Endothelial cell of umbilical vein (primary cell): ENCODE measurements at regions not wholly inside any gene's neighbourhood (a gene's known extent, or its start where the extent isn't known, plus 50 kb on each side); places are given as distances from the start of the nearest gene placed in this dataset.

Source experiments
- BruUV-seq: library from RNA; stranded (reverse); fragments of 400-500 nt; replicated peaks from 2 replicates; lab custom pipeline; 2021; lab: Mats Ljungman, UMichigan
- CTCF ChIA-PET: fragments of 300-600, 350-600 bp; sonication (Branson Sonifier 250); formaldehyde crosslinking; loops from one replicate; lab custom pipeline; 2021; ENCODE audit warnings: antibody characterized with exemption, inconsistent platforms; lab: Charles Lee
- POLR2A ChIA-PET: fragments of 300-600, 350-600 bp; sonication (Branson Sonifier 250); formaldehyde crosslinking; loops from one replicate; lab custom pipeline; 2021; ENCODE audit warnings: antibody characterized with exemption, inconsistent platforms; lab: Charles Lee
- DNase-seq: peaks from one replicate; pipeline ENCODE4 v3.0.0-alpha.2; 2011; ENCODE audit warnings: low read depth, low spot score
- FAIRE-seq: peaks from 2 replicates; lab custom pipeline; 2011; peaks lifted over from hg19 to GRCh38; lab: Jason Lieb, UNC
- H2AFZ ChIP-seq: 2 replicates; pipeline ENCODE4 v1.6.0; 2012; ENCODE audit warnings: low read depth, low read length, control low read depth, inconsistent platforms
- H3K27ac ChIP-seq: 2 replicates; pipeline ENCODE4 v1.5.1; 2011; ENCODE audit warnings: low read depth, mild to moderate bottlenecking, control low read depth, low read length, moderate library complexity; ENCODE audit not compliant: insufficient read depth
- H3K27me3 ChIP-seq, 2 experiments: 2 replicates each; pipeline versions ENCODE4 v1.6.0 to v1.6.1; 2011; ENCODE audit warnings: low read length in 2 of 2, mixed read lengths in 1 of 2; ENCODE audit not compliant: control insufficient read depth in 2 of 2, insufficient read depth in 2 of 2
- H3K36me3 ChIP-seq, 2 experiments: 2 replicates in 1 of 2; 3 replicates in 1 of 2; pipeline ENCODE4 v1.5.1; 2011; ENCODE audit warnings: low read length in 2 of 2, mild to moderate bottlenecking in 1 of 2, moderate library complexity in 1 of 2; ENCODE audit not compliant: control insufficient read depth in 2 of 2, insufficient read depth in 2 of 2; ENCODE audit errors: extremely low read depth in 1 of 2
- H3K4me1 ChIP-seq: 3 replicates; pipeline ENCODE4 v1.5.1; 2011; ENCODE audit warnings: mild to moderate bottlenecking, low read length; ENCODE audit not compliant: control insufficient read depth, insufficient read depth; ENCODE audit errors: extremely low read depth
- H3K4me2 ChIP-seq: 2 replicates; pipeline ENCODE4 v1.6.1; 2011; ENCODE audit warnings: low read length, control low read depth, mixed read lengths; ENCODE audit not compliant: insufficient read depth
- H3K4me3 ChIP-seq, 3 experiments: fragments of 200-600 bp in 1 of 3; sonication (generic), shearing (Covaris generic) in 1 of 3; replicated peaks in 1 of 3; 2 replicates each; pipeline ENCODE4 v1.5.1; 2011 to 2016; ENCODE audit warnings: control low read depth in 3 of 3, low read length in 3 of 3, mild to moderate bottlenecking in 2 of 3, inconsistent platforms in 1 of 3, low read depth in 1 of 3, moderate library complexity in 1 of 3; ENCODE audit not compliant: insufficient read depth in 1 of 3
- H3K79me2 ChIP-seq: 2 replicates; pipeline ENCODE4 v1.6.0; 2012; ENCODE audit warnings: low read length, inconsistent platforms; ENCODE audit not compliant: control insufficient read depth, insufficient read depth
- H3K9ac ChIP-seq: replicated peaks from 2 replicates; pipeline ENCODE3; 2011; ENCODE audit warnings: low read length, control low read depth; ENCODE audit not compliant: insufficient read depth; ENCODE audit errors: extremely low read depth
- H3K9me1 ChIP-seq: replicated peaks from 3 replicates; pipeline ENCODE4 v1.6.0; 2011; ENCODE audit warnings: mild to moderate bottlenecking, low read length; ENCODE audit not compliant: control insufficient read depth, insufficient read depth; ENCODE audit errors: extremely low read depth
- H3K9me3 ChIP-seq: replicated peaks from 2 replicates; pipeline ENCODE4 v1.5.1; 2012; ENCODE audit warnings: low read length, inconsistent platforms; ENCODE audit not compliant: control insufficient read depth, insufficient read depth
- H4K20me1 ChIP-seq: replicated peaks from 2 replicates; pipeline ENCODE3; 2011; ENCODE audit warnings: mild to moderate bottlenecking, low read length; ENCODE audit not compliant: control insufficient read depth, insufficient read depth; ENCODE audit errors: extremely low read depth
- EZH2 ChIP-seq: IDR thresholded peaks from 2 replicates; pipeline ENCODE4 v1.6.1; 2012; ENCODE audit warnings: borderline replicate concordance, low read depth, mild to moderate bottlenecking, moderate library complexity, low read length, inconsistent platforms; ENCODE audit not compliant: severe bottlenecking
- FOS ChIP-seq: IDR thresholded peaks from 2 replicates; pipeline ENCODE4 v1.6.1; 2011; ENCODE audit warnings: mild to moderate bottlenecking, low read length, moderate library complexity, borderline replicate concordance; ENCODE audit not compliant: insufficient read depth
- GATA2 ChIP-seq: IDR thresholded peaks from 2 replicates; pipeline ENCODE4 v1.7.0; 2011; ENCODE audit warnings: low read depth, mild to moderate bottlenecking, moderate library complexity, mixed read lengths, low read length; ENCODE audit not compliant: insufficient read length, insufficient read depth
- JUN ChIP-seq: IDR thresholded peaks from 2 replicates; pipeline ENCODE4 v1.6.1; 2011; ENCODE audit warnings: borderline replicate concordance, low read depth; ENCODE audit not compliant: insufficient read length, insufficient read depth
- MYC ChIP-seq: IDR thresholded peaks from one replicate; pipeline ENCODE4 v1.6.1; 2011; ENCODE audit warnings: mild to moderate bottlenecking, low read depth, low read length
- POLR2A ChIP-seq: IDR thresholded peaks from 2 replicates; pipeline ENCODE4 v1.6.1; 2012; ENCODE audit warnings: low read depth, mild to moderate bottlenecking, control low read depth, low read length
- POLR2AphosphoS5 ChIP-seq: IDR thresholded peaks from 2 replicates; pipeline ENCODE4 v1.6.1; 2012; ENCODE audit warnings: low read depth, mild to moderate bottlenecking, control low read depth, low read length, moderate library complexity; ENCODE audit not compliant: insufficient read depth
- dilution Hi-C: fragments of 300-500 bp; cut with MboI; formaldehyde crosslinking; loops from one replicate; pipeline ENCODE4 v1.15.0; 2019; ENCODE audit warnings: low sequenced_read_pairs; ENCODE audit not compliant: extremely low pct_ligation_motif_present
- intact Hi-C: fragments of 100-400 bp; cut with micrococcal nuclease; formaldehyde crosslinking; loops from one replicate; pipeline ENCODE4 v1.10.0; 2022
- TF ChIP-seq, protein P1 (sequence below): IDR thresholded peaks from 2 replicates; pipeline ENCODE4 v1.6.1; 2011; ENCODE audit not compliant: insufficient read depth, insufficient read length
- TF ChIP-seq, protein P2 (sequence below), 2 donors: IDR thresholded peaks; 1 replicate in 1 of 2; 2 replicates in 1 of 2; pipeline ENCODE4 v1.5.1; 2011; ENCODE audit warnings: low read length in 2 of 2, mild to moderate bottlenecking in 2 of 2, moderate library complexity in 2 of 2, control low read depth in 1 of 2, inconsistent platforms in 1 of 2, low read depth in 1 of 2; ENCODE audit not compliant: insufficient read depth in 1 of 2; ENCODE audit errors: extremely low read depth in 1 of 2

DNA sequence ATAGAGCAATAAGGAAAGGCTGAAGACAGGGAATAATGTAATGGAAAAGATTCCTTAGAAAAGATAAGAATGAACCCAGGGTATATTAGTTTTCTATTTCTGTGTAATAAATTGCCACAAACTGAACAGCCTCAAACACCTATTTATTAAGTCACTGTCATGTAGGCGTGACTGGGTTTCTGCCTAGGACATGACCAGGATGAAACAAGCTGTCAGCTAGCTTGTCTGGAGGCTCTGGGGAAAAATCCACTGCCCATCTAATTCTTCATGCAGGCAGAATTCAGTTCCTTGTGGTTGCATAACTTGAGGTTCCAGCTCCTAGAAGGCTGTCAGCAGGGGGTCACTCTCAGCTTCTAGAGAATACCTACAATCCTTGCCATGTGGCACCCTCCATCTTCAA lies 277.7 kb downstream of the TMA16 start:
- dilution Hi-C loops: no loop called here

More for the DNA sequence above, 277.7 kb downstream of the TMA16 start:
- H3K36me3 ChIP-seq: no peaks in the 10 kb centered on the region
- CTCF ChIA-PET: no interaction called here
- H3K4me3 ChIP-seq: no peak overlapping the region
- no peaks in the 10 kb centered on the region for H3K27me3 ChIP-seq
- no peaks in the 10 kb centered on the region for H3K79me2 ChIP-seq
- H3K9me1 ChIP-seq: no peaks in the 10 kb centered on the region
- no peak overlapping the region for H3K27ac ChIP-seq
- TF ChIP-seq, protein P1, sequence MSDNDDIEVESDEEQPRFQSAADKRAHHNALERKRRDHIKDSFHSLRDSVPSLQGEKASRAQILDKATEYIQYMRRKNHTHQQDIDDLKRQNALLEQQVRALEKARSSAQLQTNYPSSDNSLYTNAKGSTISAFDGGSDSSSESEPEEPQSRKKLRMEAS: no peak
- TF ChIP-seq EZH2: no peak
- TF ChIP-seq, protein P2, sequence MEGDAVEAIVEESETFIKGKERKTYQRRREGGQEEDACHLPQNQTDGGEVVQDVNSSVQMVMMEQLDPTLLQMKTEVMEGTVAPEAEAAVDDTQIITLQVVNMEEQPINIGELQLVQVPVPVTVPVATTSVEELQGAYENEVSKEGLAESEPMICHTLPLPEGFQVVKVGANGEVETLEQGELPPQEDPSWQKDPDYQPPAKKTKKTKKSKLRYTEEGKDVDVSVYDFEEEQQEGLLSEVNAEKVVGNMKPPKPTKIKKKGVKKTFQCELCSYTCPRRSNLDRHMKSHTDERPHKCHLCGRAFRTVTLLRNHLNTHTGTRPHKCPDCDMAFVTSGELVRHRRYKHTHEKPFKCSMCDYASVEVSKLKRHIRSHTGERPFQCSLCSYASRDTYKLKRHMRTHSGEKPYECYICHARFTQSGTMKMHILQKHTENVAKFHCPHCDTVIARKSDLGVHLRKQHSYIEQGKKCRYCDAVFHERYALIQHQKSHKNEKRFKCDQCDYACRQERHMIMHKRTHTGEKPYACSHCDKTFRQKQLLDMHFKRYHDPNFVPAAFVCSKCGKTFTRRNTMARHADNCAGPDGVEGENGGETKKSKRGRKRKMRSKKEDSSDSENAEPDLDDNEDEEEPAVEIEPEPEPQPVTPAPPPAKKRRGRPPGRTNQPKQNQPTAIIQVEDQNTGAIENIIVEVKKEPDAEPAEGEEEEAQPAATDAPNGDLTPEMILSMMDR (IDR thresholded peaks at IDR 0.05; ENCODE audit: extremely low read depth in 1 of 2, insufficient read depth in 1 of 2, low read depth in 1 of 2, low read length in 2 of 2): no peak
- no peak for TF ChIP-seq MYC
- no peak for TF ChIP-seq GATA2
- TF ChIP-seq POLR2AphosphoS5: no peak
- TF ChIP-seq JUN: no peak
- no peak for TF ChIP-seq FOS
- no peak for TF ChIP-seq POLR2A
- no peak overlapping the region for H2AFZ ChIP-seq
- POLR2A ChIA-PET: no interaction called here
- no peak overlapping the region for H3K9ac ChIP-seq
- DNase-seq: no peak
- intact Hi-C loops: no loop called here
- H3K4me2 ChIP-seq: no peak overlapping the region
- FAIRE-seq: no peak
- no peaks in the 10 kb centered on the region for H3K9me3 ChIP-seq
- no peaks in the 10 kb centered on the region for H3K4me1 ChIP-seq
- no TSS peak for BruUV-seq
- no peaks in the 10 kb centered on the region for H4K20me1 ChIP-seq
